Right lung (tissue), 2 donors: ENCODE measurements at regions not wholly inside any gene's neighbourhood (a gene's known extent, or its start where the extent isn't known, plus 50 kb on each side); places are given as distances from the start of the nearest gene placed in this dataset.

Experiments
- DNase-seq, 2 donors: peaks; one replicate each; pipeline ENCODE4 v3.0.0-alpha.2; 2013

DNA sequence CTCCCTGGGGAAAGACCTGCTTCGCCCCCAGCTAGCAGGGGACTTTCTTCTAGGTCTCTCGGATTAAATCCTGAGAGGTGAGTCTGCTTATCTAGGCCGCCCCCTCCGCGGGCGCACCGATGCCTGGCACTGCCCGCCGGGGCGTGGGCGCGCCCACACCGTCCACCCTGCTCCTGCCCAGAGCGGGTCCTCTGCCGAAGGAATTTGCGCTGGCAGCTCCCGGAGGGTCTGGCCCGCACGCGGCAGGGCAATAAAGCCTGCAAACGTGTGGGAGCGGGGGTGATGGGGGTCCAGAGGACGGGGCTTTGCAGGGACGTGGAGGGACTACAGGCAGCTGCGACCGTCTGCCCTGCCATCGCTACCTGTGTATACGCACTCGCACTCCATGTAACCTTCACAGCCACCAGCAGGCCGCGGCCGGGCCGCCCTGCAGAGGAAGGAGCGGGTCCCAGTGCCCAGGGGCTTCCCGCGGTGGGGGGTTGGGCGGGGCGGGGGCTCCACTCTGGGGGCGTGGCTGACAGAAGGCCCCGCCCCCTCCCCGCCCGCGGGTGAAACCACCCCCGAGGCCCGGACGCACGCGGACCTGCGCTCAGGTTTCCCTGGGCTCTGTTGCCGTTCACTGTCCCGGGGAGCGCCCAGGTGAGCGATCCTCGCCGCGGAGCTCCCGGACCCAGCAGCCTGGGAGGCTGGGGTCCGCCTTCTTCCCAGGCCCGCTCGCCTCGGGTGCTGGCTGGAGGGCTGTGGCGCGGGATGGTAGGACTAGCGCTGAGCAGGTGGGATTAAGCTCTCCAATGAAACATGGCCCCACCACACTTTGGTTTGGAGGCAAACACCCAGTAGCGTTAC, 174.5 kb upstream of the HS6ST1 start:
- DNase-seq, result no peak

DNA sequence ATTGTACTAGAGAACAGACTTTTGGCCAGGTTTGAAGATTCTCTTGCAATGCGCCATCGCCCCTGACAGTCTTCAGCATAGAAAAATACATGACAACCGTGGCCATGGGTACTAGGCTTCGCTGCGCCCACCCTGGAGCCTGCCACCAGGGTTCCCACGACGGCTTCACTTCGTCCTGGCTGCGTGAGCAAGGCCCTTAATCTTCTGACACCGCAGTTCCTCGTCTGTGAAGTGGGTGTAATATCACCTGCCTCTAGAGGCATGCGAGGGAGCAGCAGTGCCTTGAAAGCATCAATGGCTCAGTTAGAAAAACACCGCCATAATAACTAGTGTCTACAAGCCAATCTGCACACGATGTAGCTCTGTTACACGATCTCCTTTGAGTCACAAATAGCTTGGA, 175.2 kb upstream of the HS6ST1 start:
- DNase-seq, result no peak

- DNase-seq, result no peak
These were observed 175.6 kb upstream of the HS6ST1 start for GRCh38 chr2:128494307-128494639.

GRCh38 chr2:128494640-128495321, 176.1 kb upstream of the HS6ST1 start:
- peak in 1 of 2 donors; percentile 34 for DNase-seq

DNA sequence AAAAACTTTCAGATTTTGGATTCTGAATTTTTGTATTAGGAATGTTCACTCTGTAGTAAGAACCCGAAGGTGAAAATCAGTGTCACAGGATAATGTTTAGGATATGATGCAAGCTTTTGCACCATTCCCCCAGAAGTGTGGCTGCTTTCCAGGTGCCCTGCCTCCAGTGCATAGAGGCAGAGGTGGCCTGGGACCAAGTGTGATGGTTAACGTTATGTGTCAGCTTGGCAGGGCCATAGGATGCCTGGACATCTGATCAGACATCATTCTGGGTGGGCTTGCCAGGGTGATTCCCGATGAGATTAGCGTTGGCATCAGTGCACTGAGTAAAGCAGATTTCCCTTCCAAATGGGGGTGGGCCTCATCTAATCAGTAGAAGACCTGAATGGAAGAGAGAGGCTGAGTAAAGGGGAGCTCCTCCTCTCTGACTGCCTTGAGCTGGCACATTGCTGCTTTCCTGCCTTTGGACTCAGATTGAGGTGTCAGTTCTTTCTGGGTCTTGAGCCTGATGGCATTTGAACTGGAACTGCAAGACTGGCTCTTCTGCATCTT, 177.4 kb upstream of the HS6ST1 start:
- DNase-seq, result no peak

- no peak for DNase-seq
These were observed 178.0 kb upstream of the HS6ST1 start for GRCh38 chr2:128496700-128497099.

GRCh38 chr2:128497461-128497860, 178.8 kb upstream of the HS6ST1 start:
- no peak for DNase-seq

- no peak for DNase-seq
These were observed 179.4 kb upstream of the HS6ST1 start for GRCh38 chr2:128498086-128498485.

GRCh38 chr2:128498589-128498988, 179.9 kb upstream of the HS6ST1 start:
- no peak for DNase-seq

DNA sequence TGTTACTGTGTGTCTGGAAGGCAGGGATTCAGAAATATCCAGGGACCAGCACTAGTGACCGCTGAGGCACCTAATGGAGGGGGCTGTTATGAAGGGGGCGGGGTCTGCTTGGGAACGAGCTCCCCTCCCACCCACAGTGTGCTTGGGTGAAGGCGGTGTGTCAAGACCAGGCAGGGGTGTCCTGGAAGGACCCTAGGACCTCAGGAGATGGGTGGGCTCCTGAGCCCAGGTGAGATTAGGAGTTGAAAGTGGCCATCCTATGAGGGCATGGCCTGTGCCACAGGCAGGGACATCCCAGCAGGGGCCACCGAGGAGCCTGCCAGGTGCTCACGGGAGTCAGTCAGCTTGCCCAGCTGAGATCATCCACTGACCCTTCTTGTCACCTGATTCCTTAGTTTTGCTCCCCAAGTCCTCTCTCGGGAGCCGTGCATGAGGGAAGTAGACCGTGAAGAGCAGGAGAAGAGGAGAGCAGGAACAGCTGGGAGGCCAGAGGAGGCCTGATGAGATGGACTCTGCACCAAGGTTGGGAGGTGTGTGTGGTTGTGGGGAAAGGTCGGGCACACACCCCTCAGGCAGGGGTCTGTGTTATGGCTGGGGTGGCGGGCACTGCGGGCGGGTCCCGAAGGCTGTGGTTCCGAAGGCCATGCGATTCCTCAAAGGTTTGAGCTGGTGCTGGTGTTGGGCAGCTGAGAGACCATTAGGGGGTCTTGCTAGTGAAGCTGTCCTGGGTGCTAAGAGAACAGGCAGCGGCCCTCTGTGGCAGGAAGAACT, 180.9 kb upstream of the HS6ST1 start:
- no peak for DNase-seq

DNA sequence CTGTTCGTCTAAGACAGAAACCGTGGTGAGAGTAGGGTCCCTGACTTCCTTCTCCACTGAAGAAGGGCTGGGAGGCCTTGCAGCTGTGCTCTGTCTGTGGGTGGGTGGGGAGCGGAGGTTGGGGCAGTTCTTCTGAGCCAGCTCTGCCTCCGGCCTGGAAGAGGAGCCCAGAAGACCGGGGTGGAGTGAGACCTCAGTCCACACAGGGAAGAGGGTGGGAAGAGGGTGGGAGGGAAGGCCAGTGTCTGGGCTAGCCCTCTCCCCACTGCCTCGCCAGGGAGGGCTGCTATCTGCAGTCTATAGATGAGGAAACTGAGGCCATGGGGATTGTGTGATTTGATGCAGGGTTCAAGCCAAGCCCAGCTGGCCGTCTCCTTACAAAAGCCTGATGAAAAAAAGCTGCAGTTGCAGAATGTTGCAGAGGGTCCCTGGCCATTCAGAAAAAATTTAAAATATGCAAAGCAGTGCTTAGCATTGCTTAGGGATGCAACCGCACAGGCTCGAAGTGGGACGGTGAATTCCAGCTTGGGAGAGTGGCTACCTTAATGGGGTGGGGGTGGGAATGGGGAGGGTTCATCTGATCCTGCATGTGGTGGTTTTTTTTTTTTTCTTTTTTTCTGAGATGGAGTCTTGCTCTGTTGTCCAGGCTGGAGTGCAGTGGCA, 181.6 kb upstream of the HS6ST1 start:
- DNase-seq, result no peak

DNA sequence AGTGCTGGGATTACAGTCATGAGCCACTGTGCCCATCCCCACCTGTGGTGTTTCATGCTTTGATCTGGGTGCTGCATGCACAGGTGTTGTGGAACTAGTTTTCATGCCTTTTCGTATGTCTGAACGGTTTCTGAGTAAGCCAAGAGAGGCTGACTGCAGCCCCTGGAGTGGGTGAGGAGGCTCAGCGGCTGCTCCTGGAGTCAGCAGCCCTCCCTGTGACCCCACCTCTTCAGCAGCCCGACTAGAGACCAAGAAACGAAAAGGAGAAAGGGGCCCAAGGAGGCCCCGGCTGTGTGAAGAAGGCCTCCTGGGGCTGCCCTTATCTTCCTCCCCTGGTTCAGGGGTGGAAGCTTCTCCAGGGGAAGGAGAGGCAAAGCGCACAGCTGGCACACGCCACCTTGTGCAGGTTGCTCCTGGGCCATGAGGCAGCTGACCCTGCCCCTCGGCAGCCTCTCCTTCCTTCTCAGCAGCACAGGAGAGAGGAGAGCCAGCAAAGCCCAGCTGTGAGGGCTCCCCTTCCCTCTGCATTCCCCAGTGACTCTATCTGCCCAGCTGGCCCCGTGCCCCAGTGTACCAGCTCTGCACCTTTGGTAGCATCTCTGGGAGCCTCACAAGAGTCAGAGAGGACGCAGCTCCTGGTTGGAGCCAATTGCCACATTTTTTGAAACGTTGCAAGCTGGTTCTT, 182.5 kb upstream of the HS6ST1 start:
- DNase-seq, result no peak

DNA sequence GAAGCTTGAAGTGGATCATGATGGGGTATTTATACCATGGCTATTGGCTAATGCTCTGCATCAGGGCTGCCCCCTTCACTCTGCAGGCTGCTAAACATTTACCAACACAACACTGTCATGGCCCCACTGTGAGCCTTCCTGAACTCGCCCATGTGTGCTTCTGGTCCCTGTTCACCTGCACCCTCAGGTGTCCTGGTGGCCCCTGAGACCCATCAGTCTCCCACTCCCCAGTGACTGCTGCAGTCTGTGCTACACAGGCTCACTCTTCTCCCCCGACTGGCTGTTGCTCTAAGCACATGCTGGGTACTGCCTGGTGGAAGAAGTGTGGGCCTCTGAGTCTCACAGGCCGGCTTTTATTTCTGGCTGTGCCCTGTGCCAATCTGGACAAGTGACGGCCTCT, 183.0 kb upstream of the HS6ST1 start:
- DNase-seq, result no peak

DNA sequence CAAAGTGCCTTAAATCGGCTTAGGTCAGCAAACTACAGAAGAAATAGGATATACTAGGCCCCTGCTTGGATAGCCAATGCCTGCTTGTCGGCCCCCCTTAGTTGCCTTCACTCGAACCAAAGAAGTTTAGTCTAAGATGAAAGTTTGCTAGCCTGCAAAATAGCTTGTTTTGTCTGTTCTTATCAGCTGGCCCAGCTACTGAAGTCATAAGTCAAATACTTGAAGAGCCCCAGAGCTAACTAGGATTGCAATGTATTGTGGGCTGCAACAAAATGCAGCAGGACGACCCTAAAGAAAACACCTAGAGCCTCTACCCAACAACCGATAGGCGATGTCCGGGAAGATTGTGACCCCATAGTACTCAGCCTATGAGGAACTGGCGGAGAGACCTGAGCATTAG, 183.5 kb upstream of the HS6ST1 start:
- DNase-seq, result no peak

DNA sequence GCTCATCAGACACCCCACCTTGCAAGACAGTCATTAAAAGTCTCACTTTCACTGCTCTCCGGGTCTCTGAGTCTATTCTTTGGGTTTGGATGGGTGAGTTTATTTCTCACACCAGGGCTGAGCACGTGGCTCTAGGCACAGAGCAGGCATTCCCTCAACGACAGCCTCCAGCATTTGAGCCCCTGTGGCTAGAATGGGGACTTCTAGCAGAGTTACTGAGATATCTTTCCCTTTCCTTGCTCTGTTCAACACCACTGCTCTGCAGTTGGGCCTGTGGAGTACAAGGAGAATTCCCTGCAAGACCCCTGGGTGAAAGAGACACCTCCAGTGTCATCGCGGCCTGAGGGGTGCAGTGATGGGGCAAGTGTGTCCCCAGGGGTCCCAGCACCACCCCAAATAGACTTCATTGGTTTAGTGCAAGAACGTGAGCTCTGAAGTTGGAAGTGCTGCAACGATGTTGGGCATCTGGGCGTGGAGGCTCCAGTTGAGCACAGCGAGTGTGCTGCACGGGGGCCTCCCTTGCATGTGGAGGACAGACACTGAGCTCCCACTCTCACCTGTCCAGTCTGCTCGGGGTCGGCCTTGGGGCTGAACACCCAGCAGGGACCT, 184.1 kb upstream of the HS6ST1 start:
- no peak for DNase-seq

DNA sequence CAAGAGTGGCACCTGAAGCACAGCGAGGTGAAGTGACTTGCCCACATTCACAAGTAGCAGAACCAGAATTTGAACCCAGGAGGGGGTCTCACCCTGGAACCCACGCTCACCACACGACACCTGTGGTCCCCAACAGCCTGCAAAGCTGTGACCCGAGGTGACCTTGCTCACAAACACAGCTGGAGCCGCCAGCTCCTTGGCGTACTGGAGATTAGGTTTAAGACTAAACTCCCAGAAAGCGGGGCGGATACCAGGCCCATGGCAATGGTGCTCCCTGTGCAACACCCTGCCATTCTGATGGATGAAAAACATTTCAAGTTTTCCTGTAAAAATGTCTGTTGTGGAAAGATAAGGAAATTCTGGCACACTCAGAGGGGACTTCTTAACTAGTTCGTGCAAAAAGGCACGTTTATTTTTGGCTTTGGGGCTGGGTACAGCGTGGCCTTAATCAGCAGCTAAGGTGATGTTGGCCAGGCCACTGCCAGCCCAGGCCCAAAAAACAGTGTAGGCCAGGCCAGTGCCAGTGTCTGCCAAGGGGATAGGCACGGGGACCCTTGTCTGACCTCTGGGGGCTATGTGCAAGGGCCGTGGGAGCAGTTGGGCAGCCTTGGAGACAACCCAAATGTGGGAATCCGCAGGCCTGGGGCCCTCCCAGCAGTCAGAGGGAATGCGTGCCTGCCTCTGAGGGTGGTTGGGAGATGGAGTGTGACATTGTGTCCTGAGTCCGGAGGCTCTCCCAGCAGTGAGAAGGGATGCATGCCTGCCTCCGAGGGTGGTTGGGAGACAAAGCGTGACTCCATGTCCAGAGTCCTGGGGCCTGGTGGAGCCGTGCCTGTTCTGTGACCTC, 185.0 kb upstream of the HS6ST1 start:
- no peak for DNase-seq

DNA sequence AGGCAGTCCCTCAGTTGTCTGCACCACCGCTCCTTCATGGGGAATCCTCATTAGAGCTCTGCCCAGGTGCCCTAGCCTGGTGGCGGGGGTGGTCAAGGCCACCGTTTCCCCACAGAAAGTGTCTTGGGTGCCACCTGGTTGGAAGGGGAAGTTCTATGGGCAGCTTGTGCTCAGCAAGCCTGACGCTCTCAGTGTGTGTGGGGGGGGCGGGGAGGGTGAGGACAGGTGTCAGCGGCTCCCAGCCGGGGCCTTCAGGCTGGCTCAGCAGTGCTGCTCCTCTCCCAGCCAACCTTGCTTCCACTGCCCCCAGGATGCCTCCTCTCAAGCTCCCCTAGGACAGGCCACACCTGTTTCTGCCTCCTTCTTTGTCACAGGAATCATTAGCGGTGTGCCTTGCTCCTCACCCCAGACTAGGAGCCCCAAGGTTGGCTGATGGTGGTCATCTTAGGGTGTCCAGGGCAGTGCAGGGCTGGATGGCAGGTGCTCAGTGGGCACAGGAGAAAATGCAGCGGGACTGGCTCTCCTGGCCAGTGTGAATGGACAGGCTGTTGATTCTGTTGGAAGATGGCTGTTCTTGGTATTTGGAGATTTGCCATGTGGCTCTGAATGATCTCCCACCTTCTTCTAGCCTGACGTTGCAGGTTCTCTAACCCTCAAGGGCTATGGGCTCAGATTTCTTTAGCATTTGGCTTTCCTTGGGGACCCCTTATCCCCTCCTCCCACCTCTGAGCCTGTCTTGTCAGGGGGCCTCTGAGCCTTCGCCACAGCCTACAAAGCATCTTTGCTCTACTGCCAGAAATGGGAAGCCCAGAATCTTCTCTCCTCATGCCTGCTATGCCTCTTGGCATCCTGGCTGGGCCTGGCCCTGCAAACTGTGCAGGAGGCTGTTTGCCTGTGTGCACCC, 185.8 kb upstream of the HS6ST1 start:
- no peak for DNase-seq

GRCh38 chr2:128505150-128505490, 186.5 kb upstream of the HS6ST1 start:
- no peak for DNase-seq
